ENCODE measurements at regions not wholly inside any gene's neighbourhood (a gene's known extent, or its start where the extent isn't known, plus 50 kb on each side); places are given as distances from the start of the nearest gene placed in this dataset.
A peak's percentile ranks its signal among the peaks of the same experiment; 100 is the strongest.

- no peak for DNase-seq (ENCODE audit: low read depth, low spot score)
- dilution Hi-C loops (cut with MboI; ENCODE audit: extremely low pct_ligation_motif_present, low sequenced_read_pairs): no loop called here
- TF ChIP-seq EZH2 (IDR thresholded peaks at IDR 0.05; ENCODE audit: low read length): no peak
- TF ChIP-seq, protein P1, sequence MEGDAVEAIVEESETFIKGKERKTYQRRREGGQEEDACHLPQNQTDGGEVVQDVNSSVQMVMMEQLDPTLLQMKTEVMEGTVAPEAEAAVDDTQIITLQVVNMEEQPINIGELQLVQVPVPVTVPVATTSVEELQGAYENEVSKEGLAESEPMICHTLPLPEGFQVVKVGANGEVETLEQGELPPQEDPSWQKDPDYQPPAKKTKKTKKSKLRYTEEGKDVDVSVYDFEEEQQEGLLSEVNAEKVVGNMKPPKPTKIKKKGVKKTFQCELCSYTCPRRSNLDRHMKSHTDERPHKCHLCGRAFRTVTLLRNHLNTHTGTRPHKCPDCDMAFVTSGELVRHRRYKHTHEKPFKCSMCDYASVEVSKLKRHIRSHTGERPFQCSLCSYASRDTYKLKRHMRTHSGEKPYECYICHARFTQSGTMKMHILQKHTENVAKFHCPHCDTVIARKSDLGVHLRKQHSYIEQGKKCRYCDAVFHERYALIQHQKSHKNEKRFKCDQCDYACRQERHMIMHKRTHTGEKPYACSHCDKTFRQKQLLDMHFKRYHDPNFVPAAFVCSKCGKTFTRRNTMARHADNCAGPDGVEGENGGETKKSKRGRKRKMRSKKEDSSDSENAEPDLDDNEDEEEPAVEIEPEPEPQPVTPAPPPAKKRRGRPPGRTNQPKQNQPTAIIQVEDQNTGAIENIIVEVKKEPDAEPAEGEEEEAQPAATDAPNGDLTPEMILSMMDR (optimal IDR thresholded peaks at IDR 0.05 in 1 of 3, IDR thresholded peaks at IDR 0.05 in 1 of 3, conservative IDR thresholded peaks at IDR 0.05 in 1 of 3; ENCODE audit: extremely low read depth in 1 of 3, insufficient read depth in 2 of 3, low read length in 3 of 3): no peak
Observed at GRCh38 chr9:80890124-80890523, 799.2 kb downstream of the TLE1 start.

GRCh38 chr9:80885894-80886293 is 803.5 kb downstream of the TLE1 start:
- TF ChIP-seq EZH2 (IDR thresholded peaks at IDR 0.05; ENCODE audit: low read length): no peak
- TF ChIP-seq, protein P1 (optimal IDR thresholded peaks at IDR 0.05 in 1 of 3, IDR thresholded peaks at IDR 0.05 in 1 of 3, conservative IDR thresholded peaks at IDR 0.05 in 1 of 3; ENCODE audit: extremely low read depth in 1 of 3, insufficient read depth in 2 of 3, low read length in 3 of 3): peak in 1 of 3 experiments; percentile 60
- Histone ChIP-seq H3K36me3 (ENCODE audit: control insufficient read depth in 2 of 2, extremely low read depth in 1 of 2, insufficient read depth in 2 of 2, low read length in 2 of 2) (no peaks in the 10 kb centered on the region), H3K4me3 (ENCODE audit: control insufficient read depth in 2 of 3, extremely low read depth in 1 of 3, insufficient read depth in 2 of 3, low read depth in 1 of 3, low read length in 3 of 3) (no peak overlapping the region), H3K27ac (ENCODE audit: control insufficient read depth, insufficient read depth, low read length) (no peak overlapping the region), H3K4me1 (ENCODE audit: control insufficient read depth, extremely low read depth, insufficient read depth, low read length) (no peaks in the 10 kb centered on the region), H4K20me1 (ENCODE audit: control insufficient read depth, extremely low read depth, insufficient read depth, low read length) (no peaks in the 10 kb centered on the region), H3K9me3 (ENCODE audit: control insufficient read depth, low read depth, low read length) (no peaks in the 10 kb centered on the region), H2AFZ (ENCODE audit: control insufficient read depth, low read length) (no peak overlapping the region), H3K9me1 (ENCODE audit: control insufficient read depth, extremely low read depth, insufficient read depth, low read length) (no peaks in the 10 kb centered on the region), H3K27me3 (ENCODE audit: control insufficient read depth, extremely low read depth, insufficient read depth, low read length) (no peaks in the 10 kb centered on the region), H3K4me2 (ENCODE audit: control insufficient read depth, extremely low read depth, insufficient read depth, low read depth, low read length) (no peak overlapping the region), H3K79me2 (ENCODE audit: control insufficient read depth, insufficient read depth, low read length) (no peaks in the 10 kb centered on the region), H3K9ac (ENCODE audit: control insufficient read depth, extremely low read depth, insufficient read depth, low read length) (no peak overlapping the region)
- DNase-seq (ENCODE audit: low read depth, low spot score) (no peak), FAIRE-seq (no peak)
- dilution Hi-C loops (cut with MboI; ENCODE audit: extremely low pct_ligation_motif_present, low sequenced_read_pairs): no loop called here

More at GRCh38 chr9:80890124-80890523, 799.2 kb downstream of the TLE1 start:
- Histone ChIP-seq H3K27ac (ENCODE audit: control insufficient read depth, insufficient read depth, low read length) (no peak overlapping the region), H3K4me3 (ENCODE audit: control insufficient read depth in 2 of 3, extremely low read depth in 1 of 3, insufficient read depth in 2 of 3, low read depth in 1 of 3, low read length in 3 of 3) (no peak overlapping the region), H3K9ac (ENCODE audit: control insufficient read depth, extremely low read depth, insufficient read depth, low read length) (no peak overlapping the region), H2AFZ (ENCODE audit: control insufficient read depth, low read length) (no peak overlapping the region), H3K9me1 (ENCODE audit: control insufficient read depth, extremely low read depth, insufficient read depth, low read length) (no peaks in the 10 kb centered on the region), H3K4me2 (ENCODE audit: control insufficient read depth, extremely low read depth, insufficient read depth, low read depth, low read length) (no peak overlapping the region), H3K79me2 (ENCODE audit: control insufficient read depth, insufficient read depth, low read length) (no peaks in the 10 kb centered on the region), H4K20me1 (ENCODE audit: control insufficient read depth, extremely low read depth, insufficient read depth, low read length) (no peaks in the 10 kb centered on the region), H3K36me3 (ENCODE audit: control insufficient read depth in 2 of 2, extremely low read depth in 1 of 2, insufficient read depth in 2 of 2, low read length in 2 of 2) (no peaks in the 10 kb centered on the region), H3K27me3 (ENCODE audit: control insufficient read depth, extremely low read depth, insufficient read depth, low read length) (no peaks in the 10 kb centered on the region), H3K4me1 (ENCODE audit: control insufficient read depth, extremely low read depth, insufficient read depth, low read length) (no peaks in the 10 kb centered on the region), H3K9me3 (ENCODE audit: control insufficient read depth, low read depth, low read length) (no peaks in the 10 kb centered on the region)
- no peak for FAIRE-seq
